ENCODE measurements at regions not wholly inside any gene's neighbourhood (a gene's known extent, or its start where the extent isn't known, plus 50 kb on each side); places are given as distances from the start of the nearest gene placed in this dataset.

GRCh38 chr1:58845942-58846341, 62.1 kb upstream of the JUN start:
- H3K4me1 ChIP-seq (replicated peaks in 1 of 4; ENCODE audit: control insufficient read depth in 3 of 4, insufficient read depth in 4 of 4, low read length in 3 of 4), result no peaks in the 10 kb centered on the region; a peak in 2 of 7 replicates
- H3K27me3 ChIP-seq (replicated peaks in 1 of 4; ENCODE audit: control insufficient read depth in 3 of 4, extremely low read depth in 1 of 4, insufficient read depth in 3 of 4, low read length in 3 of 4), result no peaks in the 10 kb centered on the region
- ChIA-PET CTCF (ENCODE audit: partially characterized antibody) (interaction anchor here (0.6 to 1.5 kb wide), 4 partner anchors 11 to 309 kb away, joined by 3 to 6 read pairs (median 3); no protein-coding TSS in a partner anchor), POLR2A (ENCODE audit: partially characterized antibody) (no interaction called here)
- no peak overlapping the region for H4K8ac ChIP-seq (ENCODE audit: extremely low read depth, insufficient read depth, low read length)
- H4K5ac ChIP-seq (ENCODE audit: insufficient read length, low read depth, low read length), result no peak overlapping the region
- FAIRE-seq, result no peak
- no peak overlapping the region for H3K14ac ChIP-seq (ENCODE audit: insufficient read length)
- peak overlapping the region; percentile 38; the same call in 1 of the 2 replicates for H2BK20ac ChIP-seq (ENCODE audit: low read length)
- H2AK5ac ChIP-seq (ENCODE audit: low read depth, low read length), result no peak overlapping the region
- no peak overlapping the region for H3K4me2 ChIP-seq (ENCODE audit: insufficient read depth in 1 of 2, low read depth in 2 of 2, low read length in 2 of 2)
- H3K23me2 ChIP-seq (ENCODE audit: low read depth, low read length), result no peaks in the 10 kb centered on the region
- no peak overlapping the region for H3K18ac ChIP-seq (ENCODE audit: extremely low read depth, low read length)
- H3K27ac ChIP-seq (ENCODE audit: low read depth, low read length), result no peak overlapping the region
- H3K23ac ChIP-seq (ENCODE audit: insufficient read length), result no peak overlapping the region
- H2BK15ac ChIP-seq (ENCODE audit: low read length), result no peak overlapping the region
- no peaks in the 10 kb centered on the region for H3K79me1 ChIP-seq (ENCODE audit: low read depth, low read length)
- no peak overlapping the region for H2BK5ac ChIP-seq (ENCODE audit: low read depth, low read length)
- H3K56ac ChIP-seq (replicated peaks; ENCODE audit: insufficient read length, low read depth, low read length), result no peak overlapping the region
- DNase-seq (ENCODE audit: low read depth in 1 of 2, low spot score in 2 of 2), result no peak
- H4K91ac ChIP-seq (replicated peaks; ENCODE audit: insufficient read length, low read length), result no peak overlapping the region
- H3K79me2 ChIP-seq (ENCODE audit: control insufficient read depth in 1 of 2, insufficient read depth in 2 of 2, low read length in 2 of 2), result no peaks in the 10 kb centered on the region
- 91% methylated on average over 4 of the region's 4 CpGs; no CpG with 5 or more reads in 1 of the 2 experiments for WGBS, 2 experiments (ENCODE audit: extremely low coverage in 1 of 2, insufficient coverage in 1 of 2, insufficient read length in 1 of 2, insufficient replicate concordance in 2 of 2, low coverage in 1 of 2, low lambda C conversion rate in 2 of 2, missing lambda C conversion rate in 1 of 2)
- no peak overlapping the region for H2BK120ac ChIP-seq (replicated peaks; ENCODE audit: low read depth, low read length)
- TF ChIP-seq BRCA1 (IDR thresholded peaks at IDR 0.05; ENCODE audit: low read depth, low read length) (no peak), MAFK (IDR thresholded peaks at IDR 0.05; ENCODE audit: low read depth, low read length) (no peak), TAF7 (optimal IDR thresholded peaks at IDR 0.05; ENCODE audit: borderline replicate concordance, low read depth, low read length) (no peak), CTCF (IDR thresholded peaks at IDR 0.05; ENCODE audit: control extremely low read depth in 1 of 3, insufficient read depth in 1 of 3, low read depth in 1 of 3, low read length in 3 of 3) (no peak), EGR1 (IDR thresholded peaks at IDR 0.05; ENCODE audit: borderline replicate concordance, low read depth, low read length) (no peak), CEBPB (IDR thresholded peaks at IDR 0.05; ENCODE audit: low read depth, low read length) (no peak)
- no peaks in the 10 kb centered on the region for H3K9me3 ChIP-seq (ENCODE audit: insufficient read depth in 2 of 2, low read depth in 1 of 2, low read length in 1 of 2)
- no peak overlapping the region for H3K4ac ChIP-seq (replicated peaks; ENCODE audit: insufficient read length, low read depth, low read length)
- H3K4me3 ChIP-seq (ENCODE audit: extremely low read depth in 1 of 4, insufficient read depth in 2 of 4, low read depth in 3 of 4, low read length in 4 of 4), result no peak overlapping the region
- H2BK12ac ChIP-seq (ENCODE audit: low read depth, low read length), result no peak overlapping the region
- no peaks in the 10 kb centered on the region for H3K36me3 ChIP-seq (ENCODE audit: control insufficient read depth in 2 of 4, insufficient read depth in 4 of 4, low read length in 3 of 4)
- H2AFZ ChIP-seq (ENCODE audit: low read length), result no peak overlapping the region
- H3K9ac ChIP-seq (replicated peaks in 1 of 4; ENCODE audit: extremely low read depth in 1 of 4, low read depth in 3 of 4, low read length in 3 of 4), result no peak overlapping the region
- no peaks in the 10 kb centered on the region for H4K20me1 ChIP-seq (replicated peaks in 1 of 2; ENCODE audit: control insufficient read depth in 1 of 2, insufficient read depth in 2 of 2, low read length in 2 of 2)

Measured in H1 (cell line).